Loucy (cell line): ENCODE measurements at regions not wholly inside any gene's neighbourhood (a gene's known extent, or its start where the extent isn't known, plus 50 kb on each side); places are given as distances from the start of the nearest gene placed in this dataset.

Source experiments
- CTCF ChIP-seq: fragments of 200-600 bp; sonication (generic); conservative IDR thresholded peaks from 2 replicates; pipeline ENCODE4 v1.5.1; 2014; ENCODE audit warnings: mild to moderate bottlenecking, antibody characterized with exemption, low read length
- EZH2phosphoT487 ChIP-seq: fragments of 200-600 bp; IDR thresholded peaks from 2 replicates; pipeline ENCODE4 v1.6.1; 2018; ENCODE audit warnings: antibody characterized with exemption, mild to moderate bottlenecking, moderate library complexity, borderline replicate concordance

GRCh38 chr15:99895956-99896311, 162.7 kb upstream of the LYSMD4 start:
- TF ChIP-seq CTCF (no peak), EZH2phosphoT487 (no peak)
